Tibial nerve (tissue), 4 donors: ENCODE measurements at regions not wholly inside any gene's neighbourhood (a gene's known extent, or its start where the extent isn't known, plus 50 kb on each side); places are given as distances from the start of the nearest gene placed in this dataset.

Experiments used
- DNase-seq, 2 donors: peaks; one replicate each; pipeline ENCODE4 v3.0.0-alpha.2; 2019; ENCODE audit warnings: low spot score in 2 of 2
- H3K27ac ChIP-seq, 4 donors: fragments of 200-600 bp; sonication (generic) in 3 of 4; one replicate each; pipeline ENCODE4 v1.5.1; 2017 to 2019; ENCODE audit warnings: mild to moderate bottlenecking in 1 of 4
- H3K27me3 ChIP-seq, 2 donors: fragments of 200-600 bp; sonication (generic) in 1 of 2; one replicate each; pipeline versions ENCODE4 v1.5.1 to v1.6.0; 2017 to 2019
- H3K36me3 ChIP-seq, 3 donors: fragments of 200-600 bp; sonication (generic); one replicate each; pipeline ENCODE4 v1.5.1; 2018 to 2019
- H3K4me1 ChIP-seq, 4 donors: fragments of 200-600 bp; sonication (generic) in 3 of 4; one replicate each; pipeline ENCODE4 v1.5.1; 2017 to 2019
- H3K4me3 ChIP-seq, 4 donors: fragments of 200-600 bp; sonication (generic) in 3 of 4; one replicate each; pipeline ENCODE4 v1.5.1; 2017 to 2019; ENCODE audit warnings: mild to moderate bottlenecking in 1 of 4, moderate library complexity in 1 of 4
- H3K9me3 ChIP-seq, 4 donors: fragments of 200-600 bp; sonication (generic) in 3 of 4; one replicate each; pipeline ENCODE4 v1.5.1; 2017 to 2019
- EP300 ChIP-seq, 2 donors: sonication (generic); formaldehyde crosslinking; IDR thresholded peaks; one replicate each; pipeline ENCODE4 v1.6.1; 2017; ENCODE audit warnings: antibody characterized with exemption in 2 of 2, mild to moderate bottlenecking in 1 of 2
- POLR2A ChIP-seq, 2 donors: fragments of 450-650 bp; IDR thresholded peaks; one replicate each; pipeline ENCODE4 v1.6.1; 2017; ENCODE audit warnings: antibody characterized with exemption in 2 of 2, mild to moderate bottlenecking in 2 of 2, moderate library complexity in 2 of 2
- WGBS, 2 donors: methylation state at CpG; one replicate each; pipeline ENCODE4 v1.1.5; 2018; 5-methylcytosine and 5-hydroxymethylcytosine counted together
- TF ChIP-seq, protein P1 (sequence below), 5 experiments: fragments of 200-600 bp in 3 of 5; fragments of 450-650 bp in 2 of 5; sonication (generic) in 3 of 5; IDR thresholded peaks; one replicate each; pipeline ENCODE4 v1.5.1; 2016 to 2019; ENCODE audit warnings: antibody characterized with exemption in 5 of 5, mild to moderate bottlenecking in 3 of 5, moderate library complexity in 2 of 5

DNA sequence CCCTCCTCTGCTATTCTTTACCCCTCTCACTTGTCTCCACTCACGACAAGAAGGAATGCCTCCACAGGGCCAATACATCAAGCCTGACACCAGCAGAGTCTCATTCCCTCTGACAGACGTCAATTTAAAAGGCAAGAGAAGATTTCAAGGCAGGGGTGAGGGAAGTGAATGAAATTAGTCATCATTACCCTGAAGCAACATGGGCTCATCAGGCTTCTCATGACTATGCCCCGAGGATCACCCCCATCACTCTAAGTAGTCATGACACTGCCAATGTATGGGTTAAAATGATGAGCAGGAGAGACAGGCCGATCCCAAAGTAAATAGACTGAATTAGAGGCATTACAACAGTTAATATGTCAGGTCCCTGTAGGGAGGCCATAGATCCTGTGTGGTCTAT, 504.4 kb downstream of the TLE4 start:
- no peak for TF ChIP-seq EP300 (IDR thresholded peaks at IDR 0.05)
- no peak for TF ChIP-seq POLR2A (IDR thresholded peaks at IDR 0.05)
- TF ChIP-seq, protein P1, sequence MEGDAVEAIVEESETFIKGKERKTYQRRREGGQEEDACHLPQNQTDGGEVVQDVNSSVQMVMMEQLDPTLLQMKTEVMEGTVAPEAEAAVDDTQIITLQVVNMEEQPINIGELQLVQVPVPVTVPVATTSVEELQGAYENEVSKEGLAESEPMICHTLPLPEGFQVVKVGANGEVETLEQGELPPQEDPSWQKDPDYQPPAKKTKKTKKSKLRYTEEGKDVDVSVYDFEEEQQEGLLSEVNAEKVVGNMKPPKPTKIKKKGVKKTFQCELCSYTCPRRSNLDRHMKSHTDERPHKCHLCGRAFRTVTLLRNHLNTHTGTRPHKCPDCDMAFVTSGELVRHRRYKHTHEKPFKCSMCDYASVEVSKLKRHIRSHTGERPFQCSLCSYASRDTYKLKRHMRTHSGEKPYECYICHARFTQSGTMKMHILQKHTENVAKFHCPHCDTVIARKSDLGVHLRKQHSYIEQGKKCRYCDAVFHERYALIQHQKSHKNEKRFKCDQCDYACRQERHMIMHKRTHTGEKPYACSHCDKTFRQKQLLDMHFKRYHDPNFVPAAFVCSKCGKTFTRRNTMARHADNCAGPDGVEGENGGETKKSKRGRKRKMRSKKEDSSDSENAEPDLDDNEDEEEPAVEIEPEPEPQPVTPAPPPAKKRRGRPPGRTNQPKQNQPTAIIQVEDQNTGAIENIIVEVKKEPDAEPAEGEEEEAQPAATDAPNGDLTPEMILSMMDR (IDR thresholded peaks at IDR 0.05), result no peak
- H3K36me3 ChIP-seq, result no peaks in the 10 kb centered on the region
- H3K27ac ChIP-seq, result no peak overlapping the region
- peaks cover 0 to 4% (median 0%) of the 10 kb centered on the region in 4 donors for H3K9me3 ChIP-seq
- H3K4me1 ChIP-seq, result peaks cover 0 to 5% (median 0%) of the 10 kb centered on the region in 4 donors
- no peak for DNase-seq
- H3K4me3 ChIP-seq, result no peak overlapping the region
- no peaks in the 10 kb centered on the region for H3K27me3 ChIP-seq
- WGBS, 2 donors, result 55 to 67% methylated on average over 4 of the region's 4 CpGs

DNA sequence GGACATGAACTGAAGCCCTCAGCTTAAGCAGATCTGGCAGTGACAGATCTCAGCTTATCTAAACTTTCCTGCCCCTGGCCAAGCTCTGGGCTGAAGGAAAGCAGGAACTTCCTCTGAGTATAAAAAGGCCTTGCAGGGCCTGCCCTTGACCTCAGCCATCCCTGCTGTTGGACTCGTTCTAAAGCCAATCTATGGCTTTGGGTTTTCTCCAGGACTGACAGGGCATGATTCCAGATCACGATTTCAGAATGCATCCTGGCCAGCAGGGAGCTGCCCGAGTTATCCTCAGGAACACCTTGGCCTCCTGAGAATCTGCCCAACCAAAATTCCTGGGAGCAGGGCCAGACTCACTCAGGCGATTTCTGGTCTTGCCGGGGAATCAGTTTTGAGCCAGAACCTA, 502.7 kb downstream of the TLE4 start:
- Histone ChIP-seq H3K27me3 (no peaks in the 10 kb centered on the region), H3K9me3 (no peaks in the 10 kb centered on the region)

DNA sequence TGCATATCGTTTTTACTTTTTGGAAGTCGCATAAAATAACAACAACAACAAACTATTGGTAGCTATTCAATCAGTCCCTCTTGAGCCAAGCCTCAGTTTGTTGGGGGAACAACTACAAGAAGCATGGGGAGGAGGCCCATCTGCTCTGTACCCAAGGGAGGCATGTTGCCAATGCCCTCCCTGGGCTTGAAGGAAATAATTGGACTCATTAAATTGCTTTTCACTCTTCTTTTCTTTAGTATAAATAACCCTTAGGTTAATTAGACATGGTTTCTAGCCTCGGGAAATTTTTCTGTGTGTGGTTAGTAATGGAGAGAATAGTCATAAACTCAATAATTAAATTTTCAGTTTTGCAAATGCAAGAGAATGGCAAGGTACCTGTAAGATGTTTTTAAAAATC, 500.7 kb downstream of the TLE4 start:
- Histone ChIP-seq H3K27me3 (no peaks in the 10 kb centered on the region), H3K27ac (no peak overlapping the region), H3K4me1 (peaks cover 0 to 5% (median 0%) of the 10 kb centered on the region in 4 donors), H3K9me3 (no peaks in the 10 kb centered on the region), H3K36me3 (no peaks in the 10 kb centered on the region), H3K4me3 (no peak overlapping the region)
- 86 to 92% methylated on average over 3 of the region's 3 CpGs for WGBS, 2 donors
- DNase-seq, result no peak
- TF ChIP-seq POLR2A (IDR thresholded peaks at IDR 0.05), result no peak
- TF ChIP-seq, protein P1 (IDR thresholded peaks at IDR 0.05), result no peak
- TF ChIP-seq EP300 (IDR thresholded peaks at IDR 0.05), result no peak

More for the DNA sequence above, 502.7 kb downstream of the TLE4 start:
- no peak for DNase-seq
- H3K4me3 ChIP-seq, result no peak overlapping the region
- H3K4me1 ChIP-seq, result peaks cover 0 to 5% (median 0%) of the 10 kb centered on the region in 4 donors
- no peak overlapping the region for H3K27ac ChIP-seq
- TF ChIP-seq, protein P1 (IDR thresholded peaks at IDR 0.05), result no peak
- no peak for TF ChIP-seq EP300 (IDR thresholded peaks at IDR 0.05)
- no peak for TF ChIP-seq POLR2A (IDR thresholded peaks at IDR 0.05)
- WGBS, 2 donors, result 28 to 49% methylated on average over 5 of the region's 5 CpGs
- H3K36me3 ChIP-seq, result no peaks in the 10 kb centered on the region

DNA sequence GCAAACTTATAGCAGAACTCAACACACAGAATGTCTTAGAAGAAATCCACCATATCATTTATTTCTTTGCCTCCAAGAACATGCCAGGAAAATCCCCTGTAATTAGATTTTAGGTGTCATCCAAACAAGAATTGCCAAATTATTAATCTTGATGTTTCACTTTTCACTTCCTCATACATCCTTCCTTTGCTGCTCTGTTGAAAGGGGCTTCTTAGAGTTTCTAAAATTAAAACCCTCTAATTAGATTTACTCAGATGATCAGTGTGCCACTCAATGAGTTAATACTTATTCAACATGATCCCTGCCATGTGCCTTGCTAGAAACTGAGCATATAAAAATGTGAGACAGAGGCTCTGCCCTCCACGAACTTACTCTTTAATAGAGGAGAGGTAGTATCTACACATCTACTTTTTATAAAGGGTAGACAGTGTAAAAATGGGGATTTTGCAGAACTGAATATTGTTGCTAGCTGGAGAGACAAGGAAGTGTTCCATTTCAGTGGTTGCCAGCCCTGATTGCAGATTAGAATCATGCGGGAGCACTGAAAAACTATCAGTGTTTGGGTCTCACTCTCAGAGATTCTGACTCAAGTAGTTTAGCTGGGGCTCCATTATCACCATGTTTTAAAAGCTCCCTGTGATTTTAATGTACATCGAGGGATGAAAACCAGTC, 498.4 kb downstream of the TLE4 start:
- no peaks in the 10 kb centered on the region for H3K36me3 ChIP-seq
- DNase-seq, result no peak
- no peak overlapping the region for H3K27ac ChIP-seq
- TF ChIP-seq EP300 (IDR thresholded peaks at IDR 0.05), result no peak
- TF ChIP-seq, protein P1 (IDR thresholded peaks at IDR 0.05), result no peak
- TF ChIP-seq POLR2A (IDR thresholded peaks at IDR 0.05), result no peak
- H3K4me1 ChIP-seq, result peaks cover 0 to 5% (median 0%) of the 10 kb centered on the region in 4 donors
- no peaks in the 10 kb centered on the region for H3K9me3 ChIP-seq
- no peaks in the 10 kb centered on the region for H3K27me3 ChIP-seq
- 89 to 92% methylated on average over 3 of the region's 3 CpGs for WGBS, 2 donors
- H3K4me3 ChIP-seq, result no peak overlapping the region

DNA sequence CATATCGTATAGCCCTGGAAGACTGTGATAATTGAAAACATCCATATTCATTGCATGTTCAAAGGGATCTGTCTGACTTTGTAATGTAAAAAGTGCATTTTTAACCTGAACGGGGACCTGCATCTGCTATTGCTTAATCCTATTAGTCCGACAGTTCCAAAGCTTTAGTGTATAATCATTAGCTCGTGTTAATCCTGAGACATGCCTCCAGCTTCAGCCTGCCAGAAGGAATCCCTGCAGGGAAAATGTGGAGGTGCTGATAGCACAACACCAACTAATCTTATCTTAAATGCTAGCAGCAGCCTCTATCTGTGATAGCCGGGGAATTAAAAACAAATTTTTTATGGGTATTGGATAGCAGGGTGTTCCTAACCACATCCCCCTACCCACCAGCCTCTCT, 495.2 kb downstream of the TLE4 start:
- no peak for DNase-seq
- WGBS, 2 donors, result 58 to 59% methylated on average over 5 of the region's 5 CpGs
- TF ChIP-seq, protein P1 (IDR thresholded peaks at IDR 0.05), result no peak
- TF ChIP-seq POLR2A (IDR thresholded peaks at IDR 0.05), result no peak
- no peak for TF ChIP-seq EP300 (IDR thresholded peaks at IDR 0.05)
- no peaks in the 10 kb centered on the region for H3K27me3 ChIP-seq
- H3K9me3 ChIP-seq, result no peaks in the 10 kb centered on the region
- H3K36me3 ChIP-seq, result no peaks in the 10 kb centered on the region
- H3K4me3 ChIP-seq, result no peak overlapping the region
- peaks cover 0 to 6% (median 0%) of the 10 kb centered on the region in 4 donors for H3K4me1 ChIP-seq
- H3K27ac ChIP-seq, result no peak overlapping the region
